HG03432 (cell line): ENCODE measurements at regions not wholly inside any gene's neighbourhood (a gene's known extent, or its start where the extent isn't known, plus 50 kb on each side); places are given as distances from the start of the nearest gene placed in this dataset.

ENCODE experiments used
- ATAC-seq: cut with Tn5 transposase; IDR thresholded peaks from one replicate; pipeline ENCODE4 v1.9.1; 2021; ENCODE audit warnings: mild to moderate bottlenecking, moderate library complexity; ENCODE audit not compliant: unreplicated experiment

GRCh38 chr2:42939411-42940206 lies 147.2 kb upstream of the HAAO start:
- no peak for ATAC-seq

GRCh38 chr2:42938671-42939370 lies 146.4 kb upstream of the HAAO start:
- no peak for ATAC-seq

- ATAC-seq, result no peak
These were observed 144.9 kb upstream of the HAAO start for GRCh38 chr2:42937171-42937875.

- ATAC-seq, result no peak
These were observed 143.6 kb upstream of the HAAO start for GRCh38 chr2:42935692-42936671.

- no peak for ATAC-seq
These were observed 142.3 kb upstream of the HAAO start for GRCh38 chr2:42934580-42935186.

GRCh38 chr2:42933824-42934254 lies 141.5 kb upstream of the HAAO start:
- no peak for ATAC-seq

GRCh38 chr2:42932271-42933151 lies 140.1 kb upstream of the HAAO start:
- ATAC-seq, result no peak

- no peak for ATAC-seq
These were observed 139.4 kb upstream of the HAAO start for GRCh38 chr2:42931818-42932195.

GRCh38 chr2:42931146-42931817 lies 138.9 kb upstream of the HAAO start:
- ATAC-seq, result no peak

- no peak for ATAC-seq
These were observed 137.7 kb upstream of the HAAO start for GRCh38 chr2:42930025-42930581.

- no peak for ATAC-seq
These were observed 137.2 kb upstream of the HAAO start for GRCh38 chr2:42929546-42930024.

- no peak for ATAC-seq
These were observed 136.5 kb upstream of the HAAO start for GRCh38 chr2:42928692-42929545.

- ATAC-seq, result no peak
These were observed 135.8 kb upstream of the HAAO start for GRCh38 chr2:42928161-42928691.

- ATAC-seq, result no peak
These were observed 135.2 kb upstream of the HAAO start for GRCh38 chr2:42927334-42928160.

- no peak for ATAC-seq
These were observed 134.3 kb upstream of the HAAO start for GRCh38 chr2:42926434-42927333.
